Activated T-helper 9 cell treated with anti-CD3 and anti-CD28 coated beads, Interleukin-2, amount 50 U/mL, for 16 hours (primary cell): ENCODE measurements at regions not wholly inside any gene's neighbourhood (a gene's known extent, or its start where the extent isn't known, plus 50 kb on each side); places are given as distances from the start of the nearest gene placed in this dataset.
"Not testable (repeated sequence)": the region's sequence is repeated elsewhere in the genome, so short reads cannot be mapped to it uniquely, and the experiment has no call there.

Experiments
- DNase-seq: peaks from one replicate; pipeline ENCODE4 v3.0.0-alpha.2; 2020; ENCODE audit warnings: low read depth

DNA sequence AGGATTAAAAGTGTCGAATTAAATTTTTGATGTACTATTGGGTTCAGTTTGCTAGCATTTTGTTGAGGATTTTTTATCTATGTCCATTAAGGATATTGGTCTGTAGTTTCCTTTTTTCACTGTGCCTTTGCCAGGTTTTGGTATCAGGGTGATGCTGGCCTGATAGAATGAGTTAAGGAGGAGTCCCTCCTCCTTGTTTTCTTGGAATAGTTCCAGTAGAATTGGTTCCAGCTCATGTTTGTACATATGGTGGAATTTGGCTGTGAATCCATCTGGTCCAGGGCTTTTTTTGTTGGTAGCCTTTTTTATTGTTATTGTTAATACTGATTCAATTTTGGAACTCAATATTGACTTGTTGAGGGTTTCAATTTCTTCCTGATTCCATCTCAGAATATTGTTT lies 141.8 kb downstream of the SIM1 start:
- DNase-seq: no peak

DNA sequence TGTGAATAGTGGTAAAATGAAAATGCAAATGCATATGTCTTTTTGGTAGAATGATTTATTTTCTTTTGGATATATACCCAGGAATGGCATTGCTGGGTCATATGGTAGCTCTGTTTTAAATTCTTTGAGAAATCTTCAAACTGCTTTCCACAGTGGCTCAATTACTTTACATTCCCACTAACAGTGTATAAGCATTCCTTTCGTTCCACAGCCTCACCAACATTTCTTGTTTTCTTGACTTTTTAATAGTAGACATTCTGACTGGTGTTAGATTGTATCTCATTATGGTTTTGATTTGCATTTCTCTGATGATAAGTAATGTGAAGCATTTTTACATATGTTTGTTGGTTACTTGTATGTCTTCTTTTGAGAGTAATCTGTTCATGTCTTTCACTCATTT lies 144.0 kb downstream of the SIM1 start:
- no peak for DNase-seq

DNA sequence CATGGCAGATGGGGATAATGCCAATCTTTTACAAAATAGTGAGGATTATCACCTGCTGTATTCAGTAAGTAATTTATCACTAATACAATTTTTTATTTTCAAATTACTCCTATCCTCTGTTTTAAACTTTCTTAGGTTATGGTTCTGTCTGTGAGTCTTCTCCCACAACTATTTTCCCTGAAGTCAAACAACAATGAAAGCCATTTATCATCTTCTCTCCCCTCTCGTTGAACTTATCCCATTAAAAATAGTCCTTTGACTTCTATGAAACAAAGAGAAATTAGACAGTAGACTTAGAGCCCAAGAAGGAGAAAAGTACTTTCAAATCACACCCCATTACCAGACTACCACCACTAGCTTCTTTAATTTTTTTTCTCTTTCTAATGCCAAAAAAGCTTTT lies 147.7 kb downstream of the SIM1 start:
- no peak for DNase-seq

DNA sequence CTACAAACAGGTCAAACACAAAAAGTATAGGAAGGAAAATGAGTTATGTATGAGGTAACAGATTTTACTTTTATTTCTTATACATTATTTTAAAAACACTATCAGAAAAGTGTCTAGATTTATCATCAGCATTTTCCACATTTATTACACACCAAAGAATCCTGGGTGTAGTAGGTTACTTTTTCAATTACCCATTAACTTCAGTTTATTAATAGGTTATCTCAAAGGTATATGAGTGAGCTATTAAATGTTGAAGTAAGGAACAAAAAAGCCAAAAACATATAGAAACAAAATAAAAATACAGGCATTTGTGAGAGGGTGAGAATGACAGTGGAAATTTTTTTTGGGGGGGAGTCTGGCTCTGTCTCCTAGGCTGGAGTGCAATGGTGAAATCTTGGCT lies 150.5 kb downstream of the SIM1 start:
- no peak for DNase-seq

DNA sequence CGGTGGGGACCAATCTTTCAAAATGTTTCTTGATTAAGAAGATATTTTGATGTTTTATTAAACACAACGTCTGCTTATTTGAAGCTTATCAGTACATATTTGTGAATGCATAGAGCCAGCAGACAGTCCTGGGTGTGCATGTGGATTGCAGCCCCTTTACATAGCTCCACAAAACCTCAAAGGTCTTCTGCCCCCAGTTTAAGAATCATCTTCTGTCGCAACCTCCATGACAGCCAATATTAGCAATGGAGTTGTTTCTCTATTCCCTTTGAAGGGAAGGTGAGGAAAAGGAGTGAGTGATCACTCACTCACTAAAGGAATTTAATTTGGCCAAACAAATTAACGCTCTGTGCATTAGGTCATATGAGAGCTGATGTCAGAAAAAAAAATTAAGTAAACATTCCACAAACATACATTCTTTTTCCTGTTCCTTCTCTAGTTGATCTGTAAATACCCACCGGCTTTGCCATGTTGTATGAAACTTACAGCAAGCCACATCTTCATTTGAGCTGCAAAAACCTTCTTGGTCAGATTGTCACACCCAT lies 152.9 kb downstream of the SIM1 start:
- DNase-seq: no peak

DNA sequence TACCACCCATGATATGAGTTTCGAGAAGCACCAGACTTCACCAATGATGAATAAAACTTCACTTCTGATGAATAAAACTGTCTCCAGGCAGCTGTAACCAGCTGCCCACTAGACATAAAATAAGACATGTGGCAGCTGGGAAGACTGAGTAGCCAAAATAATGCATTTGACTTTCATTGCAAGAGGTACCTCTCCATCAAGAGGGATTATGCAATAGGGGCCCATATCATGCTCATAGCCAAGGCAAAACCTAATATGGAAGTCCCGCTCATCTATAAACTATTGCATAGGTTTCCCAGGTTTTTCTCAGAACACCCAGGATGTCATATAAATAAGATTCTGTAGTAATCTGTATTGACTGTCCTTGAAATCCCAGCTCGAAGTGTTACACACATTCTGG lies 155.5 kb downstream of the SIM1 start:
- DNase-seq: no peak

DNA sequence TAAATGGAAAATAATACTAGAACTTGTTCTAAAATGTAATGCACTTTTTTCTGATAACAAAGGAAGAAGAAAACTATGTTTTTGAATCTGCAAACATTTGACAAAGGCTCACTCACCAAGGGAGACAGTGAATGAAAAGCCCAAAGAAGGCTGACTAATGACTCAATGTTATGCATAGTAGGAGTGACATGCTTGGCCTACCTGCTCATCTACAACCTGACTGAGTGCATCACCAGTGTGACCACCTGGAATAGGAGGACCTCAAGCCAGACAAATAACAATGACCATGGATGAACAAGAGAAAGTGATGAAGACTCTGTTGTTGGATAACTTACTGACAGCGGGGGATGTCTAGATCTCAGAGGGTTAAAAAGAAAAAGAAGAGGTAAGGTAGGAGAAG lies 157.2 kb downstream of the SIM1 start:
- no peak for DNase-seq

DNA sequence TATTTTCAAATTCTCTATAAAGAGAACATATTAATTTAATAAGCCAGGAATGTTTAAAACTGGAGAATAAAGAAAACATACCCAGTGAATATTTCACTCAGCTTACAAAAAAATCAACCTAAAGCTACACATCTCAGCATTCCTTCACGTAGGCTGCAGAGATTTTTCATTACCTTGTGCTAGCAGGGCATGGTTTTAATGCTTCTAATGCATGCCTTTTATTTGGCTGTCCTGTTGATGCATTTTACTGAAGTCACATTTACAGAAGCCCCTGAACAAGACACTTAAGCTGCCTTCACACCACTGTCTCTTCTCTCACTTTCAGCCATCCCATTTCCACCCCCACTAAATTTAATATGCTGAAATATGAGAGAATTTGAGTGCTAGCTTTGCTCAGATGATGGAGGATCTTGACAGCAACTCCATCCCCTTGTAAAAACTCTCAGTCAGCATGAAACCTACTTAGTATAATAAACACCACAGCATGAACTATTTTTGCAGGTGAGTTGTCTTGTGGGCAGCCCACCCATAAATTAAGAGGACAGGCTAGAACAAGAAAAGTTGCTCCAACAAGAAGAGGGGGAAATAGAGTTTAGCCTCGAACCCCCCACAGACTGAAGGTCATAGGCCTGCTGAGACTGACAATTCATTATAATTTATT lies 159.4 kb downstream of the SIM1 start:
- no peak for DNase-seq

DNA sequence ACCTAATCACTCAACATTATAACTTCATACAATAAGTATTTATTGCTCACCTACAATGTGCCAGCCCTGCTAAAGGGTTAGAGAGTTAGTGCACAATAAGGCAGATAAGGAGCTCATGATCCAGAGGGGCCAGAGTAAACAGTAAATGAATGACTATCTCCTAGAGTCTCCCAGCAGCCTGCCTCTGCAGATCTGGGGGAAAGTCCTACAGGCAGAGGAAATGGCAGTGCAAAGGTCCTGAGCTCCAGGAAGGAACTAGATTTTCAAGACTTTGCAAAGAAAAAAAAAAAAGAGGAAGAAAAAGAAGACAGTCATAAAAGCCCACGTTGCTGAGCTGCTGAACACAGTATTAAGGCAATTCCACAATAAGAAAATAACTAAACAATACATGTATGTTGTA lies 160.1 kb downstream of the SIM1 start:
- DNase-seq: no peak

DNA sequence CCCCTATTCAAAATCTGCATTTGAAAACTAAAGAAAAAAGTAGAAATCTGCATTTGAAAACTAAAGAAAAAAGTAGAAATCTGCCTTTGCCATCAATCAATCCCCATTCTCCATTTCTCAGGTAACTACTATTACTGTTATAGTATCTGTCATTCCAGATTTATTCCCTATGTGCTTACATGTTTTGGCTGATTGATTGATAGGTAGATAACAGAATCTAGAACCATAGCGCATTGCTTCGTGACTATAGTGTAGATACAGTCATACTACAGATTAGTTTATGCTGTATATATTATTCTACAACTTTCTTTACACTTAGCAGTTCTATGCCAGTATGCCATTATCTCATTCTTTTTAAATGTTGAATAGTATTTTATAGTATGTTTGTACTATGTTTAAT lies 163.0 kb downstream of the SIM1 start:
- DNase-seq: no peak

DNA sequence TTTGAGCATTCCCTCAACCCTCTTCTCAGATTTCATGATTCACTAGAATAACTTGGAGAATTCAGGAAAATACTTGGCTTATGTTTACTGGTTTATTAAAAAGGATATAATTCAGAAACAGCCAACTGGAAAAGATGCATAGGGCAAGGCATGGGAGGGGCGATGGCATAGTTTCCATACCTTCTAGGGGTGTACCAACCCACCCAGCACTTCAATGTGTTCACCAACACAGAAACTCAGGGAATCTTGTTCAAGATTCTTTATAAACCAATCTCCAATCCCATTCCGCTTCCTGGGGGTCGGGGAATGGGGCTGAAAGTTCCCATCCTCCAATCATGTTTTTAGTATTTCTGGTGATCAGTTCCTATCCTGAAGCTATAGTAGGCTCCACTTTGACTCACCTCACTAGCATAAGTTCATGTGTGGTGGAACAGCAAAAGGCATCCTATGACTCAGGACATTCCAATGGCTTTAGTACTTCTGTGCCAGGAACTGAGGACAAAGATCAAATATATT lies 164.4 kb downstream of the SIM1 start:
- DNase-seq: no peak

DNA sequence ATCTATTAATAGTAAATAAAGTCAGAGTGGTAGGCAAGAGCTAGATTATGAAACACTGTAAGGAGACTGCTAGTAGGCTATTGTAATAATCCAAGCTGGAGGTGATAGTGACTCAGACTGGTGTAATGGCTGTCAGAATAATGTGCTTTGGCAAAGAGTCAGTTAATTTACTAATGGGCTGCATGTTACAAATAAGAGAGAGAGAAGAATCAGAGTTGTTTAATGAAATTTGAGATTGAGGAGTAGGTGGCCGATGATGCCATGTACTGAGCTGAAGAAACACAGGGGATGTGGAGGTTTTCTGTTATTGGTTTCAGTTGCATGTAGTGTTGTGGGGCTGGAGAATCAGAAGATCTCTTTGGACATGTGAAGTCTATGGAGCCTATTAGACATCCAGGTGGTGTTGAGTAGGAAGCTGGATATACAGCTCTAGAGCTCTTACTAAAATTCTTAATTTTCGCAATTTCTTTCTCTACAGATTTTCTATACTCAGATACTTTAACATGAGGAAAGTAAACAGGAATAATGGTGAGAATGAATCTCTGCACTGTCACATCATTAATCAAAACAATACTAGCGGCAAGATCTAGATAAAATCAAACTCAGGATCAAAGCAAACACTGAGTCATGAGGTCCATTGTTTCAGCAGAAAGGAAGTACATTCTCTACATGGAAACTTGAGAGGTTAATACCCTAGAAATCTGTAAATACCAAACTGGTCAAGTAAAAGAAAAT lies 167.7 kb downstream of the SIM1 start:
- no peak for DNase-seq

DNA sequence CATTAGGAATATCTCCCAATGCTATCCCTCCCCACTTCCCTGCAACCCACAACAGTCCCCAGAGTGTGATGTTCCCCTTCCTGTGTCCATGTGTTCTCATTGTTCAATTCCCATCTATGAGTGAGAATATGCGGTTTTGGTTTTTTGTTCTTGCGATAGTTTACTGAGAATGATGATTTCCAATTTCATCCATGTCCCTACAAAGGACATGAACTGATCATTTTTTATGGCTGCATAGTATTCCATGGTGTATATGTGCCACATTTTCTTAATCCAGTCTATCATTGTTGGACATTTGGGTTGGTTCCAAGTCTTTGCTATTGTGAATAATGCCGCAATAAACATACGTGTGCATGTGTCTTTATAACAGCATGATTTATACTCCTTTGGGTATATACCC lies 169.5 kb downstream of the SIM1 start:
- DNase-seq: not testable (repeated sequence)

DNA sequence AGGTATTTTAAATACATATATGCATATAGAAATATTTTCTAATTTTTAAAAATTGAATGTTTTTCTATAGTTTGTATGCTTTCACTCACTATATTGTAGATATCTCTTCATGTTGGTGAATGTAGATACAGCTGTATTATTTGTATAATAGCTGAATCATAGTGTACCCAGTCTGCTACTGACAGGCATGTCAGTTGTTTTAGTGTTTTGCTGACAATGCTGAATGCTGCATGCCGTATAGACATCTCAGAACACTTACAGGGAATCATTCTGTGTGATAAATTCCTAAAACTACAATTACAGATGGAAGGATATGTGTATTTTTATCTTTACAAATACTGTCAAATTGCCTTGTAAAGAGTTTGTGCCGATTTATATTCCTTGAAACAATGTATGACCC lies 175.4 kb downstream of the SIM1 start:
- DNase-seq: no peak

DNA sequence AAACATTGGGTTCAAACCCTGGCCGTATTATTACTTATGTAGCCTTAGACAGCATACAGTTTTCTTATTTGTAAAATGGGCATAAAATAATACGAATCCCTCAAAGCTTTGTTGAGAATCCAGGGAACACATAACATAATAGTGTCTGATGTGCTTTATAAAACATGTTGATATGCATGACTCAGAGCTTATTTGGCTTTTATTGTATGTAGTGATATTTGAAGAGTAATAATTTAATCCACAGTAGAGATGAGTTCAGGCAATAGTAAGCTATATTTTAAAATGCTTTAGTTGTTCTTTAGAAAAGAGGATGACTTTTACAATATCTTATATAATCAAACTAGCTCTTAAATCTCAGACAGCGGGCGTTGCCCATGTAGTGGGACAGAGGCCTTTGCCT lies 176.4 kb downstream of the SIM1 start:
- DNase-seq: no peak

DNA sequence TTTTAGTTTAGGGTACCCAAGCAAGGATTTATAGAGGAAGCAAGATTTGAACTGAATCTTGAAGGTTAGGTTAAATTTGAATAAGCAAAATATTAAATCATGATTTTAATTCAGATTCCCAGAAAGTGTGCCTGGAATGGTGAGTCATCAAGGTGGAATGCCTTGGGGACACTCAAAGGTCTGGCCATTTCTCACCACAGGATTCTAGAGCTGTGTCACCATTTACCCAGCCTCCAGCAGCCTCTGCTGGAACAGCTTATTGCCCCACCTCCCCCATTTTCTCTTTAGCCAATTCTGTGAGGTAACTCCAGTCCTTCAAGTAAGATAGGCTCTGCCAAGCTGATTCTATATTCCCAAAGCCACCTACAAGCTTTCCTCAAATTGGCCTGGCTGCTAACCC lies 181.4 kb downstream of the SIM1 start:
- no peak for DNase-seq

DNA sequence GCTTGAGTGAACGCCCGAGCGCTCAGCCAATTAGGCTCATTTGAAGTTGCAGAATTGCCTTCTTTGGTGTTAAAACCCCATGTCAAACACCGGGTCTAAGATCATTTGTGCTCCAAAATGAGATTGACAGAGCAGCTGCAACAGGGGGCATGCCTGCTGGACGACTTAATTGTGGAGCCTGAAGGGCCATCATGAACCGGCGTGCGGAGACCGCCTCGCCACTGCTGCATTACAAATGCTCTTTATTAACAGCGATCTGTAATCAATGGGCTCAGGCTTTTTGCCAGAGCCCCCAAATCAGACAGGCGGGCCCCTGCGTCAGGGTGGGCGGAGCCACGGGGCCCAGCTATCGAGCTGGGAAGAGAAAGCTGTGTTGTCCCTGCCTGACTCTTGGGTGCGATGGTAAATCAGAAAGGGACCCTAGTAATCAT lies 183.2 kb downstream of the SIM1 start:
- no peak for DNase-seq

DNA sequence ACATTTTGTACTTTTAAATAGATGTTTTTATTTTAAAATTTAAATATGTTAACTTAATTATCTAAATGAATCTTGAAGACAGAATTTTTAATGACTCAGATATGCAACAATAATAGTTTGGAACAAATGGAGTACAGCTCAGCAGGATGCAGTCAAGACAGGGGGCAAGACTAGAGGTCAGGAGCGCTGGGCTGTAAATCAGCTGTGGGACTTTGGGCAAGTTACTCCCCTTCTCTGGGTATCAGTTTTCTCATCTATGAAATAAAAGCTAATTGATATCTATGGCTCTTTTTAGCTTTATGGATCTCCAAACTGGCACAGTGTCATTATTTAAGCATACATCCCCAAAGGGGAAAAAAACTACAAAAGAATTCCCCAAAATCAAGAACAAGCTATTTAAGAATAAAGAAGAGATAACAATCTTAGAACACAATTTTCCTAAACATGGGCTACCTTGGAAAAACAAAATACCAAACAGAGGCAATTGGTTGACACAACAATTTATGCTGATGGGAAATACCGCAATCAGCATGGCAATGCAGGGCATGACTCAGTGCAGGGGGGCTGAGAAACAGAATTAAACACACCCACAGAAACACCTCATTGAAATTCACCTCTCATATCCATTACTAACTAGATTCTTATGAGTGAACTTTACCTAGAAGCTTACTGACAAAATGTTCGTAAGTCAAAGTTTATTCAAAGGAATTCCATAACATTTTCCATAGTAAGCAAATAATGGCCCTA lies 188.2 kb downstream of the SIM1 start:
- no peak for DNase-seq

DNA sequence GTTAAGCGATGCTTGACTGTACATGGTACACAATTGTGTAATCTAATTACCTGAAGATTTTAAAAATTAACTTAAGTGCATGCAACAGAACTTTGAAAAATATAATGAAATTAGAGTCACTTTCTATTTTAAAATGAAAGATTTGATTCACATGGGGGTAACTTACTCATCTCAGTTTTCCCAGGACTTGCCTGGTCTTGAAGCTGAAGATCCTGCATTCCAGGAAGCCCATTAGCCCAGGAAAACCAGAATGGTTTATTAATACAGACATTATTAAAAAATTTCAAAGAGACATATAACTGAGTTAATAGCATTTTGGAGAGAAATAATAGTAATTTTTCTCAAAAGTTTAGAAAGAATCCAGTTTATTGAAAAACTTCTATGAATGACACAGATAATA lies 190.6 kb downstream of the SIM1 start:
- DNase-seq: no peak

DNA sequence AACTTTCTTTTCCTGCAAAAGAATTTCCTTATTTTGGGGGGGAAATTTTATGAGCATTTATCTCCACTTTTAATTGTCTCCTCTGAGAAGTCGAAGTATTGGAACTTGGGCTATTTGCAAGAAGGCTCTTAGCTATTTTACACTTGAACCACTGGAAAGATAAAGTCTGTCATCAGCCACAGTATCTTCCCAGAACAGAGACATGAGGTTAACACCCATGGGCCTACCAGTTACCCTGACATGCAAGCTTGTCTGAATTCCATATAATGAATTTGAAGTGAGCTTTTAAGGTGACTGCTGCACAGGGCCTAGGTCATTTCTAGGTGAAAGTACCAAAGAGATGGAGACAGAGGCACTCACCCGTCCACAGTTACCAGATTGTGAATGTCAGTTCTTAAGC lies 193.1 kb downstream of the SIM1 start:
- DNase-seq: no peak

DNA sequence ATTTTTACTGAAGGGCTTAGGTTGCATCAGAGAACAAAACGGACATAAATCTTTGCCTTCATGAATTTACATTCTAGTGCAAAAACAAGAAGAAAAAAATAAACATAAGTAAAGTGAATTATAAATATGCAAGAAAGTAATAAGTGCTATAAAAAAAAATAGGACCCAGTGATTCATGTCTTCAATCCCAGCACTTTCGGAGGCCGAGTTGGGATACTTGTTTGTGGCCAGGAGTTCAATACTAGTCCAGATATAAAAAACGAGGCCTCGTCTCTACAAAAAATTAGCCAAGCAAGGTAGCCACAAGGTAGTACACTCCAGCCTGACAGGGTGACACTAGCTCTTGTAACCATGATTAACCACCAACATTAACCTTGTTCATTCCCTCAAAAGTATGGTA lies 193.5 kb downstream of the SIM1 start:
- DNase-seq: no peak

DNA sequence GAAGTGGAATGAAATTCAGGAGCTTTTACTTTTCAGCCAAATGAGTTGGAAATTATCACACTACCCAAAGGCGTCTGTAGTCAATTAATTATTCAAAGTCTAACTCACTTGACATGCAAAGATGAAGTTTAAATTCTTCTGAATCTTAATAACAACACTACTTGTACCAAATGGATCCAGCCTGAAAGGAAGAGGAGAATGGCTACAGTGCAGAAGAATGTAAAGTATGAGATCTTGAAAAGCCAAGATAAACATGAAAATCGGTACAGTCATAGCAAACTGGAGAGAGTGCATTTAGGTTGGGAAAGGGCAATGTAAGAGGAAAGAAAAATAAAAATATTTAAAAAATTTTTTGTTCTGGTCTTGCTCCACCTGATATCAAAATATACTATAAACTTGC lies 195.5 kb downstream of the SIM1 start:
- DNase-seq: no peak

DNA sequence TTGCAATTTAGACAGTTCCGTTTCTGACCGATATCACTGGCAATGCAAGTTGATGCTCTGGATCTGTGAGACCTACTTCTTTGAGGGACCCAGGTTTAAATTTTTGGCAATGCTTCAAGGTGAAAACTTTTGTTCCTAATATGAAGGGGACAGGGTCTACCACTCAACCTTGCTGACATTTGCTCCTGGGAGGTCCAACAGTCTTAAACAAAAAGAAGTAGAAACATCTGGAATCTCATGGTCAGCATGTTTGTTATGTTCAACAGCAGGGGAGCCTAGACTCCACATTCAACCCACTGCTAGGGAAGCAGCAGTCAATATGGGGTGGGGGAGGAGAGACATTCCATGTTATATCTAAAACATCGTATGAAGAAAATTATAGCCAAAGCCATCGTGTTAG lies 196.4 kb downstream of the SIM1 start:
- DNase-seq: no peak
